ENCODE measurements at regions not wholly inside any gene's neighbourhood (a gene's known extent, or its start where the extent isn't known, plus 50 kb on each side); places are given as distances from the start of the nearest gene placed in this dataset.
"Not testable (repeated sequence)": the region's sequence is repeated elsewhere in the genome, so short reads cannot be mapped to it uniquely, and the experiment has no call there.

DNA sequence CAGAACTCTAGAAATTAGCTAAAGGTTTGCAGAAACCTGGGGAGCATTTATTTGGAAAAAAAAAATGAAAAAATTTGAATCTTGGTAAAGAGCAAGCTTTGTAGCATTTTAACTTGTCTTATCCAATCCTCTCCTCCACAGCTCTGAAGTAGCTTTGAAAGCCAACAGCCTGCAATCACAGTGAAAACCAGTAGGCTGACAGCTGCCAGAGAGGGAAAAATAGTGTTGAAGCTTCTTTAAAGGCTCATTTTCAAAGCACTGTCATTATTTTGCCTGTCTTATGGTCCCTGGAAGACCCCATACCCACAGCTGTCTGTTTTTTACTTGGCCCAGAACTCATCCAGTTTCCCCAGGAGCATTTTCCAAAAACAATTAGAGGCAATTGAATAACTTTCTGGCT is 230.8 kb upstream of the EDNRA start:
- DNase-seq, result no peak

- DNase-seq, result not testable (repeated sequence)
Observed at GRCh38 chr4:147255268-147255667, 225.6 kb upstream of the EDNRA start.

DNA sequence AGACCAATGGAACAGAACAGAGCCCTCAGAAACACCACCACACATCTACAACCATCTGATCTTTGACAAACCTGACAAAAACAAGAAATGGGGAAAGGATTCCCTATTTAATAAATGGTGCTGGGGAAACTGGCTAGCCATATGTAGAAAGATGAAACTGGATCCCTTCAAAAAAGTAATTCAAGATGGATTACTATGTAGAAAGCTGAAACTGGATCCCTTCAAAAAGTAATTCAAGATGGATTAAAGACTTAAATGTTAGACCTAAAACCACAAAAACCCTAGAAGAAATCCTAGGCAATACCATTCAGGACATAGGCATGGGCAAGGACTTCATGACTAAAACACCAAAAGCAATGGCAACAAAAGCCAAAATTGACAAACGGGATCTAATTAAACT is 221.6 kb upstream of the EDNRA start:
- DNase-seq, result not testable (repeated sequence)

DNA sequence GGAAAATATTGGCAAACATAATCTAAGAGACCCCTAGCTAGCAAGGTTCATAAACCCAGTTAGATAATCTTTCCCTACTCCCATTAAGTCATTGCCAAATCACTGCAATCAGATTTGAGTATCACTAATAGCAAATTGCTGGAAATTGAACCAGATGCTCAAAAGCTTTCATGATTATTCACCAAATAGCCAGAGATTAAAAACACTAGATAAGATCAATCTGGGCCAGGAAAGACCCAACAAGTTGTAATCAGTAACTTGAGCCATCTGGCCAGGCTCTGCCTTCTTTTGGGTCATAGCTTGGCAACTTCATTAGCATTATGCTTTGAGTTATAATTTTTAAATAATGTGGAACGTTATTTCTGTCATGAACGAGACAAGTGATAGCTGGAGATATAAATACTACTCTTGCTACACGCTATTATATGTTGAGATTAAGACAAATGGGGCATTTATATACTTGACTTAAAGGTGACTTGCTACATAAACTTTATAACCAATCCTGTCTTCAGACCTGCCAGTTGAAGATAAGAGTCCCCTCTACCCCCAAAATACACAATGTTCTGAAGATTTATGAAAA is 196.6 kb upstream of the EDNRA start:
- DNase-seq, result no peak

- no peak for DNase-seq
Observed at GRCh38 chr4:147284935-147285334, 196.0 kb upstream of the EDNRA start.

DNA sequence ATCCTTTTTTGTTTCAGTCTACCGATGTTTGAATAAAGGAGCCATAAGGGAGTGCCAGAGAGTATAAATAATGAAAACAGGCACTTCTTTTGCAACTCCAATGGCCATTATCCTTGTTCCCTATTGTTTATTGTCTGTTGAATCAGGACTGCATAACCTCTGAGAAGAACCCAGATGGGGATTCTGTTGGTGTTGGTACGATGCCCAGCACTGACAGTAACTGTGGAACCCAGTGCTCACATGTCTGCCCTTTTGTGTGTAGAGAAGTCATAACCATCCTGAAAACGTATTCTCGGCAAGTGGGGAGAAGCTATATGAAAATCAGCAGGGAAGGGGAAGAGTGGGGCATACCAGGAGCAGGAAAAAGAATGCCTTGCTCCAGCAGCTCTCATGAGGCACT is 195.1 kb upstream of the EDNRA start:
- no peak for DNase-seq

GRCh38 chr4:147286846-147287587 is 193.9 kb upstream of the EDNRA start:
- no peak for DNase-seq

DNA sequence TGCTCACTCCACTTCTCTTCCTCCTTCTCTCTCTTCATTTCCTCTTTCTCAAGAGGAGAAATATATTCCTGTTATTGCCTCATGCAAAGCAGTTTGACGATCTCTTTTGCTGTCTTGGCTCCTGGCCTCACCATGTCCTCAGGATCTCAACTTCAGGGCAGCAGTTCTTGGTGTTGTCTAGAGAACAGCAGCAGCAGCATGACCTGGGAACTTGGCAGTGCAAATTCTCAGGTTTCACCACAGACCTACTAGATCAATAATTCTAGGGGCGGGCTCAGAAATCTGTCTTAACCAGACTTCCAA is 193.4 kb upstream of the EDNRA start:
- DNase-seq, result no peak

- DNase-seq, result no peak
Observed at GRCh38 chr4:147288512-147288911, 192.4 kb upstream of the EDNRA start.

GRCh38 chr4:147289181-147289580 is 191.7 kb upstream of the EDNRA start:
- no peak for DNase-seq

- DNase-seq, result not testable (repeated sequence)
Observed at GRCh38 chr4:147292604-147293313, 188.1 kb upstream of the EDNRA start.

GRCh38 chr4:147293314-147293677 is 187.6 kb upstream of the EDNRA start:
- not testable (repeated sequence) for DNase-seq

- DNase-seq, result no peak
Observed at GRCh38 chr4:147299205-147299604, 181.7 kb upstream of the EDNRA start.

- no peak for DNase-seq
Observed at GRCh38 chr4:147303174-147303872, 177.6 kb upstream of the EDNRA start.

GRCh38 chr4:147303873-147304229 is 177.0 kb upstream of the EDNRA start:
- no peak for DNase-seq

DNA sequence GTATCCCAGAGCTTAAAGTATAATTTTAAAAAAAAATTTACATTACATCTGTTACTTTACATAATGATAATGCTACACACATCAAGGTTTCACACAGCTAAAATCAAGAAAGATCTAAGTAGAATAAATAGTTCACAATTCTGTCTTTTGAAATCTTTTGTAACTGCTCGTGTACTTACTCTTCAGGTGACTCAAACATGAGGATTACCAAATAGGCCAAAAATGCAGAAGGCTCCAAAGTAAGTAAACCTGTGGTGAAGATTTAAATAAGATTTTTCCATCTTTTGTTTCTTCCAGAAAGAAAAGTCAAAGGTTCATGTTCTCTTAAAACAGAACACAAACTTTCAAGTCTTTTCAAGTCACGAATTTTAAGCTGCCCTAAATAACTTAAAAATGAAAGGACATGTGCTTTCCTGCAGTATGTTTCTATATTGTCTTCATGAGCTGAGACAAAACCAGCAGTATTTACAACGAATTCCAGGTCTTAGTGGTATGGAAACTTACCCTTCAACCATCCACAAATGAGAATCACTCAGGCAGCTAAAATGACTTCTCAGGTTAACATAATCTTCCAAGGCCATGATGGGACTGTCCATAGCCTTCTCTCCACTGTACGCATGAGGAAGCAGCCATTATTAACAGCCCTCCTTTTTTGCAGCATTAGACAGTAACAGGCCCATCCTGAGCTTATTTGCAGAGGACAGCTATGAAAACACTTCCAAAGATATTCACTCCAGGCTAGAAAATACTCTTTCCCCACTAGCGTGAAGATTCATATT is 172.8 kb upstream of the EDNRA start:
- no peak for DNase-seq

DNA sequence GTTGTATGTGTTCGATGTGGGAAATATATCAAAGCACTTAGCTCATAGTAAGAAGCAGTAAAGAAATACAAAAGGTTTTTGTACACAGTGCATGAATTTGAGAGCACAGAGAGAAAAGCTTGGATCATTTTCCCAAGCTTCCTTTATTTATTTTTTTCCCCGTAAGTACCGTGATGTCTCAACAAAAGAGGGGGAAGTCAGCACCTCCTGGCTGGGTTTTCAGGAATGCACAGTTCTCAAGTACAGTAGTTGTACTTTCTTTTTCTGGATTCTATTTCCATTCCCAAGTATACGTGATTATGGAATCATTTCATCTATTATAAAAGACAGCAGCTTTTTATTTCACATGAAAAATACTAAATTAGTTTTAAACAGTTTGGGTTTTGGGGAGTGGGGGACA is 171.5 kb upstream of the EDNRA start:
- DNase-seq, result no peak

- DNase-seq, result no peak
Observed at GRCh38 chr4:147310312-147310711, 170.6 kb upstream of the EDNRA start.

DNA sequence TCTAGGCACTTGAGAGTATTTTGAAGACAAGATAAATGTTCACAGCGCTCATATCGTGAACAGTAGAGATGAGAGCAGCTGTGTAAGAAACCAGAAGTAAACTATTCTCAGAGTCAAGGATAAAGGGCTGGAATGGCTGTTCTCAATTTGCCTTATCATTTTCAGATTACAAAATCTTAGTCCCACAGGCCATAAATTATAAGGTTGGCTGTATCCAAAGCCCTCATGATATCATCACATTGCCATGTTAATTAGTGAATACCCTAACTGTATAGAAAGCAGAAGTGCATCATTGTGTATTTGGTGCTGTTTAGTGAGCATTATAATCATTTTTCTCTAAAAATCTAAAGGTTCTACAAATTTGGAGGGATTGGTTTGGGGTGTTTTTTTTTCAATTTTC is 168.9 kb upstream of the EDNRA start:
- DNase-seq, result no peak

DNA sequence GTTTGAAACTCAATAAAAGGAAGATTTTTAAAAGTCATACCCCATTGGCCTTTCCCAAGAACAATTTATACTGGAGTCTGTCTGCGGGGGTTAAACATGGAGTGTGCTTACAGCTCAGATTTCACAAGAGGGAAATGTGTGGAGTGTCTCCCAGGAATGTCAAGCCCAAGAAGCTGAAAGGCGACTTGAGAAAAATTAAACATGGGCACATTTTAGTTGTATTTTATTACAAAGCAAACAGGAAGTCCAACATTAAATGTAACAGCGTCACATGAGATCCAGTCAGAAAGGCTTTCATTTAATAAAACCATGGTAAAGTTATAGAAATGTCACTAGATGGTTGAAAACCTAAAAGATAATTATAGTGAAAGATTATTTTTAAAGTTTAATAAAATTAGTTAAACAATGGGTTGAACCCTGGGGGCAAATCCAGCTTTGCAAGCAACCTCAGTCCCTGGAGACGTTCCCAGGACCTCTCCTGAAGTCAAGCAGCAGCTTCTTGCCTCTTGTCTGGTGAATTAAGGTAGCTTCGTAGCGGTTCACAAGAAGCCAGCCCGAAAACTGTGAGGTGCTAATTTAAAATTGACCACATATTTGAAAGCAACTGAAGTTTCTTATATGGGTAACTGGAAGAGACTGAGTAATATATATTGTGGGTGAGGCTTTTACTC is 168.4 kb upstream of the EDNRA start:
- no peak for DNase-seq

DNA sequence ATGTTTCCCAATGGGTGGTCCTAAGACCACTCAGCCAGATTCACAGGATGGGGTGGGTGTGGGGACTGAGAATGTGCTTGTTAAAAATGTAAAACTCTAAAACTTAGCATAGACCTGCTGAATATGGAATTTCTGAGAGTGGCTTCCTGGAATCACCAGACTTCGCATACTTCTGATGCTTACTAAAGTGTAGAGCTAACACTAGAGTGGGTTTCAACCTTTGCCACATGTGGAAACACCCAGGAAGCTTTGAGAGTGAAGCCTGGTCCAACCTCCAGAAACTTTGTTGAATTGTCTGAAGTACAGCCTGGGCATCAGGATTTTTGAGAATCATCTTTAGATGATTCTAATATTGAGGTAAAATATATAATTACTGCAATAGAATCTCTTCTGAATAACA is 167.8 kb upstream of the EDNRA start:
- DNase-seq, result no peak

DNA sequence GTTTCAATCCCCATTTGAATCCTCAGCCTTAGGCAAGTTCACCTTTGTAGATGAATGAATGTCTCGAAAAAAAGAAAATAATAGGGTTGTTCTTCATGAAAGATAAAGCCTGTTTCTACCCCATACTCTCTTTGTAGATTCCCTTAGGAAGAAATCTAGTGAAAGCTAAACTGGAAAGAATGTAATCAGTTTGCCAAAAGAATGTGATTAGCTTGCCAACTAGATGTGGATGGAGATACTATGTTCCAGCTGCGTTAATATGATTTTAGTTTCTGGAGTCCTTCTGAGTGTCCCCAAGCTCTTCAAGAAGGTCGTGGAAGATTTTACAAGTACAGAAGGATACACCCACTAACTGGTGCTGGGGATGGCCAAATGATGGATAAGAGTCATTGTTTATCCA is 162.3 kb upstream of the EDNRA start:
- DNase-seq, result no peak
